GM12875 (cell line): ENCODE measurements at regions not wholly inside any gene's neighbourhood (a gene's known extent, or its start where the extent isn't known, plus 50 kb on each side); places are given as distances from the start of the nearest gene placed in this dataset.

Source experiments
- H3K4me3 ChIP-seq: one replicate; pipeline ENCODE4 v1.5.1; 2011; ENCODE audit warnings: low read depth, low read length, control low read depth
- TF ChIP-seq, protein P1 (sequence below): IDR thresholded peaks from 2 replicates; pipeline ENCODE4 v1.5.1; 2011; ENCODE audit warnings: low read depth, mild to moderate bottlenecking, control low read depth, inconsistent platforms, low read length, moderate library complexity, borderline replicate concordance; ENCODE audit not compliant: insufficient read depth

DNA sequence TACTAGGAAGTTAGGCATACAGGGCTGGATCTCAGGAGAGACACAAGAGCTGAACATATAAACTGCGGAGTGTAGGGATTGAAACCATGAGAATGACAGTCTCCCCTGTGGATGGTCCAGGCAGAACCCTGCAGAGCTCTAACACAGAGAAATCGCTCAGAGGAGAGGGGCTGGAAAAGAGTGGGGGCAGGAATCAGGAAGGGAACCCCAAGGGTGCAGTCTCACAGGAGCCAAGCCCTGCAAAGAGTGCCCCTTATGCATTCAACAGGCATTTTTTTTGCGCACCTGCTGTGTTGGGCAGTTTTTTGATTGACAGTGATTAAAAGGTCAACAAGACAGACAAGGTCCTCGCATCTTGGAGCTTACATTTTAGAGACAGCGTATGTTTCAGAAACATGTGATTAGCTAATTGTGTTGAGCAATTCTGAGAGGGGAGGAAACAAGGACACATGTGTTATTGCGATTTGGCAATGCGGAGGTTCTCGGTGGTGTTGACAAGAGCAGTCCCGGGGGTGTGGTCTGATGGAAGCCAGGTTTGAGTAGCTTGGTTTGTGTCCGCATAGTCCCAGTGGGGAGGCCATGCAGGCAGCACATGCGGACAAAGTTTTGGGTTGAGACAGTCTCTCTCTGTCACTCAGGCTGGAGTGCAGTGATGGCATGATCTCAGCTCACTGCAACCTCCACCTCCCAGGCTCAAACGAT lies 182.6 kb upstream of the IRS2 start:
- TF ChIP-seq, protein P1, sequence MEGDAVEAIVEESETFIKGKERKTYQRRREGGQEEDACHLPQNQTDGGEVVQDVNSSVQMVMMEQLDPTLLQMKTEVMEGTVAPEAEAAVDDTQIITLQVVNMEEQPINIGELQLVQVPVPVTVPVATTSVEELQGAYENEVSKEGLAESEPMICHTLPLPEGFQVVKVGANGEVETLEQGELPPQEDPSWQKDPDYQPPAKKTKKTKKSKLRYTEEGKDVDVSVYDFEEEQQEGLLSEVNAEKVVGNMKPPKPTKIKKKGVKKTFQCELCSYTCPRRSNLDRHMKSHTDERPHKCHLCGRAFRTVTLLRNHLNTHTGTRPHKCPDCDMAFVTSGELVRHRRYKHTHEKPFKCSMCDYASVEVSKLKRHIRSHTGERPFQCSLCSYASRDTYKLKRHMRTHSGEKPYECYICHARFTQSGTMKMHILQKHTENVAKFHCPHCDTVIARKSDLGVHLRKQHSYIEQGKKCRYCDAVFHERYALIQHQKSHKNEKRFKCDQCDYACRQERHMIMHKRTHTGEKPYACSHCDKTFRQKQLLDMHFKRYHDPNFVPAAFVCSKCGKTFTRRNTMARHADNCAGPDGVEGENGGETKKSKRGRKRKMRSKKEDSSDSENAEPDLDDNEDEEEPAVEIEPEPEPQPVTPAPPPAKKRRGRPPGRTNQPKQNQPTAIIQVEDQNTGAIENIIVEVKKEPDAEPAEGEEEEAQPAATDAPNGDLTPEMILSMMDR = no peak
- no peak overlapping the region for H3K4me3 ChIP-seq

DNA sequence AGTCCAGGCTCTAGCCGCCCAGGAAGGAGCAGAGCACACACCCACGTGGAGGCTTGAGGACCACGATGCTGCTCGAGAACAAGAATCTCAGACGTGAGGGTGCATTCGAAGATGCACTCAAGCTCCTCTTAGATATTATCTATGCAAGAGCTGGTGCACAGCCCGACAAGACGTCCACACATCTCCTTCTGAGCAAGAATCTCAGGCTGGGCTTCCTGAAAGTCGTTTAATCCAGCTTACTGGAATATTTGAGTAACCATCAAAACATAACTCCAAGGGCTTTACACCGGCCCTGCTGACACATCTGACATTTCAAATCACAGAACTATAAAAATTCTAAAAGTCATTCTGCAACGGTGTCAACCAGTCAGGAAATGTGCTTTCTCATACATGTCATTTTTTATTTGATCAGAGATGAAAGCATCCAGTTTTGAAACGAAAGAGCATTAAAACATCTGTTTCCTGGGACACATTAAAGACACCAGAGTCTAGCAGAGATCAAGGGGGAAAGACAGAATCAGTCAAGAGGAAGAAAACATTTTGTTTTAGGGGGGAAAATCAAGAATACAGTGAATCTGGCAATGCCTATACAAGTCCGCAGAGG lies 177.7 kb upstream of the IRS2 start:
- TF ChIP-seq, protein P1 = no peak
- no peak overlapping the region for H3K4me3 ChIP-seq

- no peak overlapping the region for H3K4me3 ChIP-seq
- TF ChIP-seq, protein P1 = no peak
These were observed 177.0 kb upstream of the IRS2 start for GRCh38 chr13:109963384-109963783.

- no peak overlapping the region for H3K4me3 ChIP-seq
- TF ChIP-seq, protein P1 = no peak
These were observed 173.5 kb upstream of the IRS2 start for GRCh38 chr13:109959903-109960302.

DNA sequence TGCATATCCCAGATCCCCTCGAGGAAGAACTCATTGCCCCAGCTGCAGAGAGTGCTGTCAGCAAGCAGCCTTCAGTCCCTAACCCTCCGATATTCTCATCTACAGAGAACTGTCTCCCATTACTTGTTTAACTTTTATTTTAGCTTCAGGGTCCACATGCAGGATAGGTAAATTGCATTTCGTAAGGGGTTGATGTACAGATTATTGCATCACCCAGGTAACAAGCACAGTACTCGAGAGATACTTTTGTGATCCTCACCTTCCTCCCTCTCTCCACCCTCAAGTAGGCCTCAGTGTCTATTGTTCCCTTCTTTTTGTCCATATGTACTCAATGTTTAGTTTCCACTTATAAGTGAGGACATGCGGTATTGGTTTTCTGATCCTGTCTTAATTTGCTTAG lies 171.5 kb upstream of the IRS2 start:
- TF ChIP-seq, protein P1 = no peak
- H3K4me3 ChIP-seq = no peak overlapping the region

DNA sequence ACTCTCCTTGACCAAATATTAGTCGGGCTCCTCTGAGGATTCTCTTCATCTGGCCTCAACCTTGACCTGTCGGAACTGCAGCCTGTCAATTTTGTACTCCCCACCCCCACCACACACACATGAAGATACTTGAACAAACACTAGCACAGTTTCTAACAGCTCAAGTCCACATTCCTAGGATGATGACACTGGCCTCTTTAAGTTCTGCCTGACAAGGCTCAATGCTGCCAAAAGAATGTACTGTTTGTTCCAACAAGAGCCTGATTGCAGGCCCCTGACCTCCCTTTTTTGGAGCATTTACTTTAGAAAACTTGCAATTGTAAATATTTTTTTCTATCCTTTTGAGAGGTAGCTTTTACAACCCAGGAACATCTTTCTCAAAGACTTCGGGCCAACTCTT lies 169.2 kb upstream of the IRS2 start:
- TF ChIP-seq, protein P1 = no peak
- H3K4me3 ChIP-seq = no peak overlapping the region

DNA sequence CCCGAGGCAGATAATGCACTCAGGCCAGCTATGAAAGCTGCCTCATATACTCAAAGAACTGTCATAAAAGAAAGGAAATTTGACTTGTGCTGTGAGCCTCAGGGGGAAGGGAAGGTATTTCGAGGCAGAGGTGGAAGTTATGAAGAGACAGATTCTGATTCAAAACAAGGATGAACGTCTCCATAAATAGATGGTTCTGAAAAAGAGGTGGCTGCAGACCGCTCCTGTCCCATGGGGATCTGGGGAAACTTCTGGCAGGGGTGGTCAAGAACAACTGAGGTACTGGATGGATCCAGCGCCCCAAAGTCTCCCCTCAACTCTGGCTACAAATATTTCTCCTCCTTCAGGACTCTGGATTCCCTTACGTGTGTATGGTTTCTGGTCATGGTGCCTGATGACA lies 168.1 kb upstream of the IRS2 start:
- H3K4me3 ChIP-seq = no peak overlapping the region
- TF ChIP-seq, protein P1 = no peak
